SK-N-MC (cell line): ENCODE measurements at regions not wholly inside any gene's neighbourhood (a gene's known extent, or its start where the extent isn't known, plus 50 kb on each side); places are given as distances from the start of the nearest gene placed in this dataset.

Experiments used
- EZH2 ChIP-seq: fragments of 200-600 bp; sonication (generic); IDR thresholded peaks from one replicate; pipeline ENCODE4 v1.6.1; 2017; ENCODE audit warnings: antibody characterized with exemption
- FOXP2 ChIP-seq: optimal IDR thresholded peaks from 2 replicates; pipeline ENCODE3; 2011; ENCODE audit warnings: mild to moderate bottlenecking, moderate library complexity; ENCODE audit not compliant: insufficient read depth; ENCODE audit errors: extremely low read length, control extremely low read depth
- POLR2AphosphoS5 ChIP-seq: IDR thresholded peaks from 2 replicates; pipeline ENCODE4 v1.6.1; 2012; ENCODE audit warnings: mild to moderate bottlenecking, low read depth, low read length, borderline replicate concordance

GRCh38 chr15:46450810-46451182, 816.0 kb downstream of the SQOR start:
- TF ChIP-seq EZH2: no peak
- no peak for TF ChIP-seq POLR2AphosphoS5
- TF ChIP-seq FOXP2: no peak
